Upper lobe of right lung (tissue), 1 donor: ENCODE measurements at regions not wholly inside any gene's neighbourhood (a gene's known extent, or its start where the extent isn't known, plus 50 kb on each side); places are given as distances from the start of the nearest gene placed in this dataset.

Experiments used
- ATAC-seq: fragments of 200-7000 bp; cut with Tn5 transposase; one replicate; pipeline ENCODE4 v1.9.1; 2020; ENCODE audit warnings: mild to moderate bottlenecking, moderate library complexity
- DNase-seq: peaks from one replicate; pipeline ENCODE4 v3.0.0-alpha.2; 2020
- H3K27ac ChIP-seq: fragments of 200-600 bp; one replicate; pipeline ENCODE4 v1.8.0; 2022
- H3K27me3 ChIP-seq: fragments of 200-600 bp; one replicate; pipeline ENCODE4 v1.8.0; 2022; ENCODE audit warnings: mild to moderate bottlenecking
- H3K36me3 ChIP-seq: fragments of 200-600 bp; one replicate; pipeline ENCODE4 v1.8.0; 2022
- H3K4me1 ChIP-seq: fragments of 200-600 bp; one replicate; pipeline ENCODE4 v1.8.0; 2022
- H3K4me3 ChIP-seq: fragments of 200-600 bp; one replicate; pipeline ENCODE4 v1.8.0; 2022; ENCODE audit warnings: mild to moderate bottlenecking
- H3K9me3 ChIP-seq: fragments of 200-600 bp; one replicate; pipeline ENCODE4 v1.8.0; 2022
- intact Hi-C: fragments of 100-400 bp; cut with DNase I; formaldehyde crosslinking; loops from one replicate; pipeline ENCODE4 v1.11.0; 2022
- TF ChIP-seq, protein P1 (sequence below): fragments of 200-600 bp; IDR thresholded peaks from one replicate; pipeline ENCODE4 v1.8.0; 2022; ENCODE audit warnings: antibody characterized with exemption
- donor health status: DM: no; HTN: yes; CAD: no; lungs with severe emphysema.

DNA sequence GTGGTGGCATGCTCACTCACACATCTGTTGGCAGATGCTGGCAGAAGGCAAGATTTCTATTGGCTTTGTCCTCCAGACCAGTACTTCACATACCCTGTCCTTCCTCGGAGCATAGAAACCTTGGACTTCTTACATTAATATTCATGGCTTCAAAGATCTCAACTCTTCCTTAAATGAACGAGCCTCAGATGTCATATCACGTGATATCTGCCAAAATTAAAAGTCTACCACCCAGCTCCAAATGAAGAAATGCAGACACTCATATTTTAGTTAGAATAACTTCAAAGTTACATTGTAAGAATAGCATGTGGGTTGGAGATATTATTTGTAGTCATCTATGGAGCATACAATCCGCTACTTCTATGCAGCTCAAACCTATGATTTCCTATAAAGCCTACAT lies 1994.9 kb downstream of the NCAM2 start:
- ATAC-seq (no peak), DNase-seq (no peak)
- no peaks in the 10 kb centered on the region for H3K36me3 ChIP-seq
- H3K9me3 ChIP-seq: no peaks in the 10 kb centered on the region
- intact Hi-C loops: no loop called here
- no peak overlapping the region for H3K27ac ChIP-seq
- TF ChIP-seq, protein P1, sequence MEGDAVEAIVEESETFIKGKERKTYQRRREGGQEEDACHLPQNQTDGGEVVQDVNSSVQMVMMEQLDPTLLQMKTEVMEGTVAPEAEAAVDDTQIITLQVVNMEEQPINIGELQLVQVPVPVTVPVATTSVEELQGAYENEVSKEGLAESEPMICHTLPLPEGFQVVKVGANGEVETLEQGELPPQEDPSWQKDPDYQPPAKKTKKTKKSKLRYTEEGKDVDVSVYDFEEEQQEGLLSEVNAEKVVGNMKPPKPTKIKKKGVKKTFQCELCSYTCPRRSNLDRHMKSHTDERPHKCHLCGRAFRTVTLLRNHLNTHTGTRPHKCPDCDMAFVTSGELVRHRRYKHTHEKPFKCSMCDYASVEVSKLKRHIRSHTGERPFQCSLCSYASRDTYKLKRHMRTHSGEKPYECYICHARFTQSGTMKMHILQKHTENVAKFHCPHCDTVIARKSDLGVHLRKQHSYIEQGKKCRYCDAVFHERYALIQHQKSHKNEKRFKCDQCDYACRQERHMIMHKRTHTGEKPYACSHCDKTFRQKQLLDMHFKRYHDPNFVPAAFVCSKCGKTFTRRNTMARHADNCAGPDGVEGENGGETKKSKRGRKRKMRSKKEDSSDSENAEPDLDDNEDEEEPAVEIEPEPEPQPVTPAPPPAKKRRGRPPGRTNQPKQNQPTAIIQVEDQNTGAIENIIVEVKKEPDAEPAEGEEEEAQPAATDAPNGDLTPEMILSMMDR: no peak
- no peaks in the 10 kb centered on the region for H3K4me1 ChIP-seq
- no peaks in the 10 kb centered on the region for H3K27me3 ChIP-seq
- H3K4me3 ChIP-seq: no peak overlapping the region

DNA sequence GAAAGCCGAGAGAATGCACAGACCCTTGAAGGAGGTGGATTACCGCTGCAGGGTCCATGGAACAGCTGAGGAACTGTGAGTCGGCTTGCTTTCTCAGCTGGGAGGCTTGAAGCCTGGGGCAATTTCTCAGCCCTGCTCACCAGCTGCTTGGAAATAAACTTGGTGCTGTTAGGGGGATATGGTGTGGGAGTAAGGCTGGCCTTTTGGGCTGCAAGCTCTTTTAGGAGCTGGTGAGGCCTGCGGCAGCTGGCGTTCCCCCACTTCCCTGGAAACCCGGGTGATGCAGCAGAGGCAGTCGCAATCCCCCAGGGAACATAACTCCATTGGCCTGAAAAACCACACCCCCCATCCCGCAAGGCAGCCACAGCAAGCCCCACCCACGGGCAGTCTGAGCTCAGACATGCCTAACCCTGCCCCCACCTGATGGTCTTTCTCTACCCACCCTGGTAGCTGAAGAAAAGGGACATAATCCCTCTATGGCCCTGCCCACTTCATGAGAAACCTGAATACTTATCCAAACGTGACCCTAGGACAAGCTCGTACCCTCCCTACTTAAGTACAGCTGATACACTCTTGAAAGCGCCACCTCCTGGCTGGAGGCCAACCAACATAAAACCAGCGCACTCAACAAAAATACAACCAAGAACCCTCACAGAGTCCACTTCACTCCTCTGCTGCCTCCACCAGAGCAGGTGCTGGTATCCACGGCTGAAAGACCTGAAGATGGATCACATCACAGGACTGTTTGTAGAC lies 1995.8 kb downstream of the NCAM2 start:
- intact Hi-C loops: no loop called here
- DNase-seq: no peak
- H3K36me3 ChIP-seq: no peaks in the 10 kb centered on the region

DNA sequence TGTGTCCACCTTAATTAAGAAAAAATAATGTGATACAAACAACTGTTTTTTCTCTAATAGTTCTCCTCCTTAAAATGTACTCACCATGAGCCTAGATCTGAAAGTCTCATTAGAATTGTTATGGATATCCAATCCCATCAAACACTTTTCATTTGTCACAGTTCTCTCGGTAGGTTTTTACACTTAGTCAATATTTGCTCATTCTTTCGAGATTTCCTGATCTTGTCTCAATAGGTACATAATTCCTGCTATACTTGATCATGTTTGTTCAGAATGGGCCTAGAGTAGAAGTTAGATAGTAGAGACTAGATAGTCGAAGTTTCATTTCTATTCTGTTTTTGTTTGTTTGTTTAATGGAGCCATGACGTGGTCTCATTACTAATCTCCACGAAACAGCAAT lies 2005.7 kb downstream of the NCAM2 start:
- TF ChIP-seq, protein P1: no peak
- Histone ChIP-seq H3K36me3 (no peaks in the 10 kb centered on the region), H3K9me3 (no peaks in the 10 kb centered on the region), H3K27me3 (no peaks in the 10 kb centered on the region), H3K27ac (no peak overlapping the region), H3K4me1 (no peaks in the 10 kb centered on the region), H3K4me3 (no peak overlapping the region)
- no peak for ATAC-seq
- DNase-seq: no peak
- intact Hi-C loops: no loop called here

More for the DNA sequence above, 1995.8 kb downstream of the NCAM2 start:
- Histone ChIP-seq H3K4me3 (no peak overlapping the region), H3K27me3 (no peaks in the 10 kb centered on the region), H3K4me1 (no peaks in the 10 kb centered on the region), H3K27ac (no peak overlapping the region), H3K9me3 (no peaks in the 10 kb centered on the region)
- TF ChIP-seq, protein P1: no peak
- ATAC-seq: no peak

DNA sequence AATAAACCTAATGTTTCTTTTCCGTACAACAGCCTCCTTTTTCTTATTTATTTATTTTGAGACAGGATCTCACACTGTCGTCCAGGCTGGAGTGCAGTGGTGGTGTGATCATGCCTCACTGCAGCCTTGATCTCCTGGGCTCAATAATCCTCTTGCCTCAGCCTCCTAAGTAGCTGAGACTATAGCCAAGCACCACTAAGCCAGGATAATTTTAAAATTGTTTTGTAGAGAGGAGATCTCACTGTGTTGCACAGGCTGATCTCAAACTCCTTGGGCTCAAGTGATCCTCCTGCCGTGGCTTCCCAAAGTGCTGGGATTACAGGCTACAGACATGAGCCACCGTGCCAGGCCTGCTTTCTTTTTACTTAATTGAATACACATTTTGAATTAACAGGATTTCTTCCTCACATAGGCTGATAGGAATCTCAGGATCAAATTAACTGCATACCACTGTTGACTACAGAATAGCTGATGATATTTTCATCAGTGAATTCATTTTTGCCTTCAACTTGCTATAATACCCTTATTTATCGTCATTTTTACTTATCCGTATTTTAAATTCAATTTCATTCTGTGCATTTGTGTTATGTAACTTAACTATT lies 2010.5 kb downstream of the NCAM2 start:
- no peaks in the 10 kb centered on the region for H3K36me3 ChIP-seq
- H3K9me3 ChIP-seq: no peaks in the 10 kb centered on the region
- no peak overlapping the region for H3K27ac ChIP-seq
- intact Hi-C loops: no loop called here
- ATAC-seq (no peak), DNase-seq (no peak)
- TF ChIP-seq, protein P1: no peak
- H3K4me1 ChIP-seq: no peaks in the 10 kb centered on the region
- no peak overlapping the region for H3K4me3 ChIP-seq
- no peaks in the 10 kb centered on the region for H3K27me3 ChIP-seq

- Histone ChIP-seq H3K27ac (no peak overlapping the region), H3K27me3 (no peaks in the 10 kb centered on the region), H3K9me3 (no peaks in the 10 kb centered on the region), H3K36me3 (no peaks in the 10 kb centered on the region), H3K4me1 (no peaks in the 10 kb centered on the region), H3K4me3 (no peak overlapping the region)
- ATAC-seq (no peak), DNase-seq (no peak)
- intact Hi-C loops: no loop called here
- TF ChIP-seq, protein P1: no peak
Observed at GRCh38 chr21:23009360-23009759, 2011.2 kb downstream of the NCAM2 start.
